ENCODE measurements at regions not wholly inside any gene's neighbourhood (a gene's known extent, or its start where the extent isn't known, plus 50 kb on each side); places are given as distances from the start of the nearest gene placed in this dataset.

DNA sequence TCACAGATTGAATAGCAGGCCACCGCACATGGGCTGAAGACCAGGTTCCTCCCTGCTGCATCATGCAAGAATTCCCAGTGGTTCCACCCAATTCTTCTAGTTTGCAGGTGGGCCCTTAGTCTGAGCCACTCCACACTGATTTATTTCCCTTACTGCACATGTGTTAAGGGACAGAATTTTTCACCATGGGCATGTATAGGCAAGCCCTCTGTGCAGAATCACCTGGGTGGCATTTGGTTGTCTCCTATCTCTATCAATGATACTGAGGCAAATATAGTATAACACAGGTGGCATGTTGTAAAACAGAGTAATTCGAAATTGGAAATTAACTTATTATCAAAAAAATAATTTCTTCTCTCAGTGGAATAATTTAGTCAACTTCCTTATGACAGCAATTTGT, 1892.4 kb downstream of the NCAM2 start:
- ChIA-PET CTCF (ENCODE audit: partially characterized antibody) (no interaction called here), POLR2A (ENCODE audit: partially characterized antibody) (no interaction called here)
- Histone ChIP-seq H3K4me2 (ENCODE audit: insufficient read depth in 1 of 2, low read depth in 2 of 2, low read length in 2 of 2) (no peak overlapping the region), H3K4ac (replicated peaks; ENCODE audit: insufficient read length, low read depth, low read length) (no peak overlapping the region), H2BK5ac (ENCODE audit: low read depth, low read length) (no peak overlapping the region), H2AFZ (ENCODE audit: low read length) (no peak overlapping the region), H4K8ac (ENCODE audit: extremely low read depth, insufficient read depth, low read length) (no peak overlapping the region), H3K56ac (replicated peaks; ENCODE audit: insufficient read length, low read depth, low read length) (no peak overlapping the region), H4K5ac (ENCODE audit: insufficient read length, low read depth, low read length) (no peak overlapping the region), H3K23me2 (ENCODE audit: low read depth, low read length) (no peaks in the 10 kb centered on the region), H3K36me3 (ENCODE audit: control insufficient read depth in 2 of 4, insufficient read depth in 4 of 4, low read length in 3 of 4) (no peaks in the 10 kb centered on the region), H4K20me1 (replicated peaks in 1 of 2; ENCODE audit: control insufficient read depth in 1 of 2, insufficient read depth in 2 of 2, low read length in 2 of 2) (no peaks in the 10 kb centered on the region), H3K23ac (ENCODE audit: insufficient read length) (no peak overlapping the region), H3K79me1 (ENCODE audit: low read depth, low read length) (no peaks in the 10 kb centered on the region), H2BK20ac (ENCODE audit: low read length) (no peak overlapping the region), H3K4me3 (ENCODE audit: extremely low read depth in 1 of 4, insufficient read depth in 2 of 4, low read depth in 3 of 4, low read length in 4 of 4) (no peak overlapping the region), H3K9me3 (ENCODE audit: insufficient read depth in 2 of 2, low read depth in 1 of 2, low read length in 1 of 2) (no peaks in the 10 kb centered on the region), H3K18ac (ENCODE audit: extremely low read depth, low read length) (no peak overlapping the region), H2BK120ac (replicated peaks; ENCODE audit: low read depth, low read length) (no peak overlapping the region), H4K91ac (replicated peaks; ENCODE audit: insufficient read length, low read length) (no peak overlapping the region), H3K14ac (ENCODE audit: insufficient read length) (no peak overlapping the region), H3K4me1 (replicated peaks in 1 of 4; ENCODE audit: control insufficient read depth in 3 of 4, insufficient read depth in 4 of 4, low read length in 3 of 4) (peaks cover 0 to 4% (median under 1%) of the 10 kb centered on the region in 4 experiments; a peak in 2 of 7 replicates), H2AK5ac (ENCODE audit: low read depth, low read length) (no peak overlapping the region), H2BK12ac (ENCODE audit: low read depth, low read length) (no peak overlapping the region), H2BK15ac (ENCODE audit: low read length) (no peak overlapping the region), H3K79me2 (ENCODE audit: control insufficient read depth in 1 of 2, insufficient read depth in 2 of 2, low read length in 2 of 2) (no peaks in the 10 kb centered on the region), H3K27ac (ENCODE audit: low read depth, low read length) (no peak overlapping the region), H3K27me3 (replicated peaks in 1 of 4; ENCODE audit: control insufficient read depth in 3 of 4, extremely low read depth in 1 of 4, insufficient read depth in 3 of 4, low read length in 3 of 4) (no peaks in the 10 kb centered on the region), H3K9ac (replicated peaks in 1 of 4; ENCODE audit: extremely low read depth in 1 of 4, low read depth in 3 of 4, low read length in 3 of 4) (no peak overlapping the region)
- 91% methylated on average over 2 of the region's 2 CpGs; no CpG with 5 or more reads in 1 of the 2 experiments for WGBS, 2 experiments (ENCODE audit: extremely low coverage in 1 of 2, insufficient coverage in 1 of 2, insufficient read length in 1 of 2, insufficient replicate concordance in 2 of 2, low coverage in 1 of 2, low lambda C conversion rate in 2 of 2, missing lambda C conversion rate in 1 of 2)
- no peak for FAIRE-seq
- DNase-seq (ENCODE audit: low read depth in 1 of 2, low spot score in 2 of 2) = no peak
- TF ChIP-seq POLR2A (IDR thresholded peaks at IDR 0.05; ENCODE audit: control extremely low read depth in 1 of 2, low read depth in 2 of 2, low read length in 2 of 2) (no peak), GABPA (IDR thresholded peaks at IDR 0.05; ENCODE audit: borderline replicate concordance, insufficient read depth, low read length) (no peak), KDM4A (IDR thresholded peaks at IDR 0.05; ENCODE audit: low read depth, low read length, severe bottlenecking) (no peak)

Measured in H1 (cell line).